AG04449 (cell line): ENCODE measurements at regions not wholly inside any gene's neighbourhood (a gene's known extent, or its start where the extent isn't known, plus 50 kb on each side); places are given as distances from the start of the nearest gene placed in this dataset.

Source experiments
- CTCF ChIA-PET: fragments of 350-600 bp; formaldehyde crosslinking; extraction: SDS; loops from one replicate; lab custom pipeline; 2021; ENCODE audit warnings: antibody characterized with exemption; lab: Yijun Ruan, JAX
- POLR2A ChIA-PET: fragments of 400-600, 350-600 bp; formaldehyde crosslinking; extraction: SDS; loops from one replicate; lab custom pipeline; 2020; ENCODE audit warnings: antibody characterized with exemption, inconsistent platforms; lab: Yijun Ruan, JAX
- DNase-seq: peaks from one replicate; pipeline ENCODE4 v3.0.0-alpha.2; 2010; ENCODE audit warnings: low read depth, low spot score
- H3K4me3 ChIP-seq: 2 replicates; pipeline ENCODE4 v1.5.1; 2011; ENCODE audit warnings: low read depth, mild to moderate bottlenecking, control low read depth, low read length
- CTCF ChIP-seq: IDR thresholded peaks from one replicate; pipeline ENCODE4 v1.5.1; 2011; ENCODE audit warnings: mild to moderate bottlenecking, moderate library complexity, low read length, control low read depth, inconsistent platforms; ENCODE audit not compliant: insufficient read depth; ENCODE audit errors: missing control alignments

GRCh38 chrX:150217609-150218008, 145.5 kb upstream of the MAMLD1 start:
- no peak for DNase-seq
- TF ChIP-seq CTCF: no peak
- H3K4me3 ChIP-seq: no peak overlapping the region
- ChIA-PET POLR2A (no interaction called here), CTCF (no interaction called here)

- TF ChIP-seq CTCF: no peak
- ChIA-PET POLR2A (no interaction called here), CTCF (no interaction called here)
- no peak for DNase-seq
- H3K4me3 ChIP-seq: no peak overlapping the region
These were observed 143.5 kb upstream of the MAMLD1 start for GRCh38 chrX:150219374-150220185.

DNA sequence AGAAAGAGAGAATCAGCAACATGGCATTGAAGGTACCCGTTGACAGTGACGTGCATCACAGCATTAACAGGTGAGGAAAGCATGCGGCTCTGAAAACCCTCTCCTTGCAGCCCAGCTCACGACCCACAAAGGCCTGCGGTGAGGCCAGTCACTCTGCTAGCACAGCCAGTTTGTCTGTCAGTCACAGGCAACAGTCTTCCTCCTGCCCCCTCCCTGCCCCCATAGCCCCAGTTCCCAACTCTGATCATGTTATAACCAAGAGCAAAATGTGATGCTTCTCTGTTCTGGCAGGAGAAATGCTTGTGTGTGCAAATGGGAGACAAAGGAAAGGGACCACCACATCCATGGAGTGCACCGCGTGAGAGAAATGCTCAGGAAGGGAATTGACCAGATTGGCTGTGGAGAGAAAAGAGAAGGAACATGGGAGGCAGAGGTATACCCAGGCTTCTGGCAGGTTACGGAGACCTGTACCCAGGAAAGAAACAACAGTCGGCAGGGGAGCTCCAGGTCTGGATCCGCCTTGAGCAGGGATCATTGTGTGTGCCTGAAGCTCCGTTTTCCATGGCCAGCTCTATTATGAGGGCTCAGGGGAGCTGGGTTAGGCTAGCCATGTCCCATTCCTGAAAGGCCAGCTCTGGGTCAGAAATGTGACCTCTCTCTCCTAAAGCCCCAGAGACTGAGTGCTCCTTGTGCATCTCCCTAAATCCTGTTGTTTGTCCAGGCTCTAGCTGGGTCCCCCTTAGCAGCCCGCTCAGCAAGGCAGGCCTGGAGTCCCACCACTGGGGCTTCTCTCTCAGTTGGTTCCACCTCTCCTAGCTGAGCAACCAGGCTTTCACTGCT, 139.7 kb upstream of the MAMLD1 start:
- no peak overlapping the region for H3K4me3 ChIP-seq
- no peak for DNase-seq
- POLR2A ChIA-PET: no interaction called here
- no peak for TF ChIP-seq CTCF
- CTCF ChIA-PET: interaction anchor here (1.0 kb wide), 1 partner anchor 10 kb away, joined by 3 read pairs; no protein-coding TSS in a partner anchor

DNA sequence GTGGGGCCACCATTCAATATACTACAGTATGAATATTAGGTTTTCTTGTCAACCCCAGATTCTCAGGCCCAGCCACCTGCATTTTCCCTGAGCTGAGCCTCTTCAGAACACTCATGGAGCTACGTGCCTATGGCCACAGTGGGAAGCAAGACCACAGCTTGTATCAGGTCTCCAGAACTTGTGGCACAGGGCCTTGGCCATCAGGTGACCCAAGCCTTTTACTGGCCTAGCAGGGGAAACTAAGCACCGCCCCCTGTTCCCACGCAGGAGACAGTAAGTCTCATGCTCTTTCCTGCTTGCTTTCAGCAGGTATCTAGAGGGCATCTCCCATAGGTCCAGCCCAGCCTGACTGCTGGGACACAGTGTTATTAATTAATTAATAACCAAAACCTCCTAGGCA, 138.4 kb upstream of the MAMLD1 start:
- ChIA-PET CTCF (no interaction called here), POLR2A (no interaction called here)
- TF ChIP-seq CTCF: no peak
- H3K4me3 ChIP-seq: no peak overlapping the region
- DNase-seq: no peak

DNA sequence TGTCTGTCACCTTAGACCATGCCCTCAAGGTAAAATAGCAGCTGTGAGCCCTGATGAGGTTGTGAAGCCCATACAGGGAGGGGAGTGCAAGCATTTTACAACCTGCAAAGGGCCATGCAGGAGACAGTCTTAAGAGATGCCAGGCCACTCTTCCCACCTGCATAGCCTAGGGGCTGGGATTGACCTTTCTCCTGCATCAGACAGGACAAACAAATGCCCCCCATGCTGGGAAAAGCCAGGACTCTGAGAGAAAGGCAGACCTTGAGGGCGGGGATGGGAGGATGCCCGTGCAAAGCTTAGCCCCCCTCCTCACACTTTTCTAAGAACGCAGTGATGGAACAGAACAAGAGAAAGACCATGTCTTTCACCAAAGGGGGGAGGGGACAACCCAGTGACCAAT, 137.9 kb upstream of the MAMLD1 start:
- POLR2A ChIA-PET: no interaction called here
- no peak for DNase-seq
- no peak overlapping the region for H3K4me3 ChIP-seq
- CTCF ChIA-PET: no interaction called here
- no peak for TF ChIP-seq CTCF

DNA sequence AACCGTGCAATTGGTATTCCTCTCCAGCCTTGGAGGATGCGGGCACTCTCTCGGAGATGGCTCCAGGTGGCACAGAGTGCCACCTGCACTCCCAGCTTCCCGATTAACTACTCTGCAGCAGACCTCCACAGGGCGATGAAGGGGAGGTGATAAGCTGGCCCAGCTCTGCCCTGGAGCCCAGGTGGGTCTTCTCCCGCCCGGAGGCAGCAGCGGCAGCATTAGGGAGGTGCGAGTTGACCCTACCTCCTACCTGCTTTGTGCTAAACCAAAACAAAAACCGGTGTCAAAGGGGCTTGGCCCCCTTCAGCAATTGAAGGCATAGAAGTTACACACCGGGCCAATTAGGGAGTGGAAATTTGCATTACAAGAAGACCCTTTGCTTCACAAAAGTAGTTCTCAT, 137.4 kb upstream of the MAMLD1 start:
- POLR2A ChIA-PET: no interaction called here
- no peak for DNase-seq
- CTCF ChIA-PET: no interaction called here
- no peak for TF ChIP-seq CTCF
- no peak overlapping the region for H3K4me3 ChIP-seq
